ENCODE measurements at regions not wholly inside any gene's neighbourhood (a gene's known extent, or its start where the extent isn't known, plus 50 kb on each side); places are given as distances from the start of the nearest gene placed in this dataset.

DNA sequence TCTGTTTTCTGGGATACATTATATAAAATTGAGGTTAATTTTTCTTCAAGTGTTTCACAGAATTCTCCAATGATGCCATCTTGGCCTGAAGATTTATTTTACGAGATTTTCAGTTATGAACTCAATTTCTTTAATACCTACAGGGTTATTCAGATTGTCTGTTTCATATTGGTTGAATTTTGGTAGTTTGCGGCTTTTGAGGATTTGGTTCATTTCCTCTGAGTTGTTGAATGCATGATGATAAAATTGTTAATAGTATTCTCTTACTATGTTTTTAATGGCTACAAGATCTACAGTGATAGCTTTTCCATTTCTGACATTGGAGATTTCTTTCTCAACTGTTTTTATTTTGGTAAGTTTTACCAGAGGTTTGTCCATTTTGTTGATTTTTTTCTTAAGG, 63.9 kb upstream of the PTPRG start:
- DNase-seq (ENCODE audit: low read depth in 4 of 4, low spot score in 3 of 4) = no peak

DNA sequence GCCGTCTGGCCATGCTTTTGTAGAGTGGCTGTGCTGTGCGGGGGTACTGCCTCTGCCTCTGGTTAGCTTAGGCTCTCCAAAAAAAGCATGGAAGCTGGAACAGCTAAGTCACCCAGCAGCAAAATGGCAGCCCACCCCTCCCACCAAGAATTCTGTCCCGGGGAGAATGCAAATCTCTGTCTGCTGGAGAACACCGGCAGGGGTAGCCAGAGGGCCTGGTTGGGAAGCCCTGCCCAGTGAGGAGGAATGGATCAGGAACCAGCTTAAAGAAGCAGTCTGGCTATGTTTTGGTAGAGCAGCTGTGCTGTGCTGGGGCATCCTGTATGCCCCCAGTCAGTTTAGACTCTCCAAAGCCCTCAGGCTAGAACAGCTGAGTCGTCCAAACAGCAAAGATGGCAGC, 56.2 kb upstream of the PTPRG start:
- no peak for DNase-seq (ENCODE audit: low read depth in 4 of 4, low spot score in 3 of 4)

DNA sequence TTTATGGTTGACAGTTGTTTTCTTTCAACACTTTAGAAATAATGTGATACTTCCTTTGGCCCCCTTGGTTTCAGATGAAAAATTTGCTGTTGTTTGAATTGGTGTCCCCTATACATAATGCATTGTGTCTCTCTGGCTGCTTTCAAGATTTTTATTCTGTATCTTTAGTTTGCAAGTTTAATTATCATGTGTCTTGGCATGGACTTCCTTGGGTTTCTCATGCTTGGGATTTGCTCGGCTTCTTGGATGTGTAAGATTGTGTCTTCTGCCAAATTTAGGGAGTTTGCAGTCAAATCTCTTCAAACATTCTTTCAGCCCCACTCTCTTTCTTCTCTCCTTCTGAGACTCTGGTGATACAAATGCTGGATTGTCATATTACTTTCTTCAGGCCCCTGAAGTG, 53.4 kb upstream of the PTPRG start:
- no peak for DNase-seq (ENCODE audit: low read depth in 4 of 4, low spot score in 3 of 4)
